ENCODE measurements at regions not wholly inside any gene's neighbourhood (a gene's known extent, or its start where the extent isn't known, plus 50 kb on each side); places are given as distances from the start of the nearest gene placed in this dataset.
"Not testable (repeated sequence)": the region's sequence is repeated elsewhere in the genome, so short reads cannot be mapped to it uniquely, and the experiment has no call there.

DNA sequence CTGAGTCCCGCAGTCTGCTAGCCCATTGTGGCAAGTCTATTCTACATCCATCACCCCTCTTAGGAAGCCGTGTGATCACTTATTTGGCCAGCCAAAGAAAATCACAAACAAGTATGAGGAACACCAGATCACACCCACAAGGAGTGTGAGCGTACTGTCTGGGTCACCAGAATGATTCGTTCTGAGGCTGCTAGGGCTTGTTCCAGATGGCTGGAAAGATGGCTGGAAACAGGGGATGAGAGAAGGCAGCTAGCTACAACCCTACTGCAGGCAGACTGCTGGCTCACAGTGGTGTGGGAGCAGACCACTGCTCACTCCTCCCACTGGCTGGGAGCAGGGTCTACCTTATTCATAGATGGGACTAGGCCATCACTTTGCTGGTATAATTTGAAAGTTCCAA, 97.4 kb downstream of the TRIM69 start:
- not testable (repeated sequence) for H3K4me3 ChIP-seq; DNase-seq (ENCODE audit: low spot score); H3K36me3 ChIP-seq; H3K9me3 ChIP-seq; H3K27ac ChIP-seq; ATAC-seq (ENCODE audit: insufficient number of reproducible peaks, low FRiP score, low read depth); H3K4me1 ChIP-seq (ENCODE audit: control insufficient read depth in 1 of 2, low read depth in 2 of 2); H3K27me3 ChIP-seq (replicated peaks; ENCODE audit: insufficient read depth)

DNA sequence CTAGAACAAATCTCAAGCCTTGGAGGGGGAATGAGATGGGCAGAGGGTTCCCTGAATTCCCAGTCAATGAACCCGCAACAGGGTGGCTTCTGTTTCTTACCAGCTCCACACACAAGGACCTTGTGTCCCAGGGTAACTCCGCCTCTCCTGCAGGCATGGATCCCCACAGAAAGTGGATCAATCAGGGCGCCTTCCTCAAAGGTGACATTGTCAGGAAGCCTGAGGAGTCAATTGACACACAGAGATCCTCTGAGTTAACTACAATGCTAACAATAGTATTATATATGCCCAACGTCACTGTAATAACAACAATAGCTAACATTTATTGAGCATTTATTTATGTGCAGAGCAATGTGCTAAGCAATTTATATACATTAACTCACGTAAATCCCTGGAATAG, 98.8 kb downstream of the TRIM69 start:
- DNase-seq (ENCODE audit: low spot score); H3K4me1 ChIP-seq (ENCODE audit: control insufficient read depth in 1 of 2, low read depth in 2 of 2); H3K9me3 ChIP-seq; H3K4me3 ChIP-seq; ATAC-seq (ENCODE audit: insufficient number of reproducible peaks, low FRiP score, low read depth); H3K27me3 ChIP-seq (replicated peaks; ENCODE audit: insufficient read depth); H3K36me3 ChIP-seq; H3K27ac ChIP-seq: not testable (repeated sequence)

DNA sequence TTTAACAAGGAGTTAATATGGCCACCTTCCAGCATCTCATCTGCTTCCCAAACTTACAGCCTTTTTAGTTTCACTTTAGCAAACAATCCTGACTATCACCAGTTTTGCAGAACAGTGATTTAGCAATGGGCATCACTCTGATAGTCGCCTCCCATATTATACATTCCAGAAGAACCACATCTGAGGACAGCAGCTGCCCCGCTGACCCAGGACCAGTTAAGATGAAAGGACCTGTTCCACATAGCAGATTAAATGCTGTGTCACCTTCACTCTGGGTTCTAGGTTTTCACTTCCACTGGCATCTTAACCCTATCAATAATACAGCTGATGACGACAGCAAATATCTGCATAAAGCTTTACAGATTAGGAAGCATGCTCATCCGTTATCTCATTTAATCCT, 99.8 kb downstream of the TRIM69 start:
- Histone ChIP-seq H3K4me3 (no peak overlapping the region), H3K4me1 (ENCODE audit: control insufficient read depth in 1 of 2, low read depth in 2 of 2) (no peaks in the 10 kb centered on the region), H3K36me3 (no peaks in the 10 kb centered on the region), H3K27ac (no peak overlapping the region), H3K27me3 (replicated peaks; ENCODE audit: insufficient read depth) (no peaks in the 10 kb centered on the region), H3K9me3 (no peaks in the 10 kb centered on the region)
- ATAC-seq (ENCODE audit: insufficient number of reproducible peaks, low FRiP score, low read depth) (no peak), DNase-seq (ENCODE audit: low spot score) (no peak)
- TF ChIP-seq, protein P1, sequence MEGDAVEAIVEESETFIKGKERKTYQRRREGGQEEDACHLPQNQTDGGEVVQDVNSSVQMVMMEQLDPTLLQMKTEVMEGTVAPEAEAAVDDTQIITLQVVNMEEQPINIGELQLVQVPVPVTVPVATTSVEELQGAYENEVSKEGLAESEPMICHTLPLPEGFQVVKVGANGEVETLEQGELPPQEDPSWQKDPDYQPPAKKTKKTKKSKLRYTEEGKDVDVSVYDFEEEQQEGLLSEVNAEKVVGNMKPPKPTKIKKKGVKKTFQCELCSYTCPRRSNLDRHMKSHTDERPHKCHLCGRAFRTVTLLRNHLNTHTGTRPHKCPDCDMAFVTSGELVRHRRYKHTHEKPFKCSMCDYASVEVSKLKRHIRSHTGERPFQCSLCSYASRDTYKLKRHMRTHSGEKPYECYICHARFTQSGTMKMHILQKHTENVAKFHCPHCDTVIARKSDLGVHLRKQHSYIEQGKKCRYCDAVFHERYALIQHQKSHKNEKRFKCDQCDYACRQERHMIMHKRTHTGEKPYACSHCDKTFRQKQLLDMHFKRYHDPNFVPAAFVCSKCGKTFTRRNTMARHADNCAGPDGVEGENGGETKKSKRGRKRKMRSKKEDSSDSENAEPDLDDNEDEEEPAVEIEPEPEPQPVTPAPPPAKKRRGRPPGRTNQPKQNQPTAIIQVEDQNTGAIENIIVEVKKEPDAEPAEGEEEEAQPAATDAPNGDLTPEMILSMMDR (IDR thresholded peaks at IDR 0.05), result no peak

DNA sequence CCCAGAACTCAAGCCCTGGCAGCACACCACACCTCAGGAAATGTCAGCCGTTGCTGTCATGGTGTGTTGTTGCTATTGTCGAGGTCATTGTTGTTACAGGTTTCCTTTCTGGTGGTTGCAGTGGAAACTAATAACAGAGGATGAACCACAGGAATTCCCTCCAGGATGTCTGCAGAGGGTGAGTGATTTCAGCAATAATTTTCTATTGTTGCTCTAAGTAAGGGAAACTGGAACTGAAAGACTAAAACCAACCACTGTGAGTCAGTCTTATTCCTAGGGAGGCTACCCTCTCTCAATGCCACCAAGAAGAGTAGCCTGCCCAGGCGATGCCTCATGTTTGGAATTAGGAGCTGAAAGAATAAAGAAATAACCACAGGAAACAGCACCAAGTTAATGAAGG, 102.6 kb downstream of the TRIM69 start:
- not testable (repeated sequence) for DNase-seq (ENCODE audit: low spot score); H3K27ac ChIP-seq; H3K9me3 ChIP-seq; H3K27me3 ChIP-seq (replicated peaks; ENCODE audit: insufficient read depth); H3K4me3 ChIP-seq; H3K4me1 ChIP-seq (ENCODE audit: control insufficient read depth in 1 of 2, low read depth in 2 of 2); ATAC-seq (ENCODE audit: insufficient number of reproducible peaks, low FRiP score, low read depth); H3K36me3 ChIP-seq

DNA sequence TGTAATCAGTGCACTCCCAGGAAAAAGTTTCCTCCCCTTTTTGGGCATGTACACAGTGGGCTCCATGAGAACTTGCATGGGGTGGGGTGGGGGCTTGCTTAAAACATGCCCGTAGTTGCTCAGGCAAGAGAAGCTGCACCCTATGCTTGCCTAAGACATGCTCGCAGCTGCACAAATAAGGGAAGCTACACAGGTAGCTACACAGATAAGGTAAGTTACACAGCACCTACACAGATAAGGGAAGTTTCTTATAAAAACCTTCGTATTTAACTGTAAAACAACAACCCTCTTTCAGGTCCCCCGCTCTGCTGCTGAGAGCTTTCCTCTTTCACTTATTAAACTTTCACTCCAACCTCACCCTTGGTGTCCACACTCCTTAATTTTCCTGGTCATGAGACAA, 105.4 kb downstream of the TRIM69 start:
- not testable (repeated sequence) for H3K36me3 ChIP-seq; ATAC-seq (ENCODE audit: insufficient number of reproducible peaks, low FRiP score, low read depth); H3K4me1 ChIP-seq (ENCODE audit: control insufficient read depth in 1 of 2, low read depth in 2 of 2); H3K27me3 ChIP-seq (replicated peaks; ENCODE audit: insufficient read depth); H3K27ac ChIP-seq; DNase-seq (ENCODE audit: low spot score); H3K4me3 ChIP-seq; H3K9me3 ChIP-seq

DNA sequence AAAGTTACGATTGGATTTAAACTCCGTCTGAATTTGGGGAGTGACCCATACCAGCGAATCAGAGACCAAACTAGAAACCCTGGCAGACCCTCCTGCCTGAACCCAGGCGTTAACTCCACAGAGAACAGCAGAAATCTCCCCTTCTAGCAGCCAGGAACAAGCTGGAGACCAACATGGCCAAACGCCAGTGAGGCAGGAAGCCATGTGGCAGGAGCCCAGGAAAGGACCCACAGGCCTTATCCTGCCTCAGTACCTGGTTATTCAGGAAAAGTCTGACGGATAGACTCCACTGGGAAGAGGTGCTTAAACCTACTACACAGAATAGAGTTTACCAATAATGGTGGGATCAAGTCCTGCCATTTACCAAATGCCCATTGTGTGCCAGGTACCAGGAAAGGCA, 106.6 kb downstream of the TRIM69 start:
- H3K9me3 ChIP-seq; H3K36me3 ChIP-seq; DNase-seq (ENCODE audit: low spot score); H3K27ac ChIP-seq; H3K4me3 ChIP-seq; ATAC-seq (ENCODE audit: insufficient number of reproducible peaks, low FRiP score, low read depth); H3K27me3 ChIP-seq (replicated peaks; ENCODE audit: insufficient read depth); H3K4me1 ChIP-seq (ENCODE audit: control insufficient read depth in 1 of 2, low read depth in 2 of 2): not testable (repeated sequence)

DNA sequence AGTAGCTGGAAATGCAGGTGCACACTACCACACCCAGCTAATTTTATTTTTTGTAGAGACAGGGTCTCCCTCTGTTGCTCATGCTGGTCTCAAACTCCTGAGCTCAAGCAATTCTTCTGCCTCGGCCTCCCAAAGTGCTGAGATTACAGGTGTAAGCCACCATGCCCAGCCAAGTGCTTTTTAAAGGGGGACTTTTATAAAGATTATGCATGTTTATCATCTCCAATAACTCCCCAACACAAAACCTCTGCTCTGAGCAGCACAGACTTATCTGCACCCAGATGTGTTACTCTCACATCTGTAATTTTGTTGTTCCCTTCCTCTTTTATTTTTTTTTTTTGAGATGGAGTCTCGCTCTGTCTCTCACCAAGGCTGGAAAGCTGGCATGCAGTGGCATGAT, 108.6 kb downstream of the TRIM69 start:
- not testable (repeated sequence) for ATAC-seq (ENCODE audit: insufficient number of reproducible peaks, low FRiP score, low read depth); H3K4me1 ChIP-seq (ENCODE audit: control insufficient read depth in 1 of 2, low read depth in 2 of 2); DNase-seq (ENCODE audit: low spot score); H3K4me3 ChIP-seq; H3K9me3 ChIP-seq; H3K27ac ChIP-seq; H3K27me3 ChIP-seq (replicated peaks; ENCODE audit: insufficient read depth); H3K36me3 ChIP-seq

DNA sequence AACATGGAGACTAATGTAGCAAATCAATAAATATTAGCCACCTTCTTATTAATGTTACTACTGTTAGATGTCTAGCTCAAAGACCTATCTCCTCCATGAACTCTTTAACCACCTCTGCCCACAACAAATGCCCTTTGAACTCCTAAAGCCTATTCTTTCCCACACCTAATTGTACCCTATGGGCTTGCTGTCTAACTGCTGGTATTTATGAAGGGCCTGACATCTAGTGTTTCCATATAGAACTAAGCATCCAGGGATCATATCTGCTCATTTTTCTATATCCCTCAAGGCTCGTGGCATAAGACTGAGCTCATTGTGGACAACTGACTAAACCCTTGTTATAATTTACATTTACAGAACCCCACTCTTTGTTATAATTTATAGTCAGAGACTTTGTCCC, 109.8 kb downstream of the TRIM69 start:
- not testable (repeated sequence) for H3K4me3 ChIP-seq; H3K27me3 ChIP-seq (replicated peaks; ENCODE audit: insufficient read depth); H3K4me1 ChIP-seq (ENCODE audit: control insufficient read depth in 1 of 2, low read depth in 2 of 2); DNase-seq (ENCODE audit: low spot score); H3K9me3 ChIP-seq; ATAC-seq (ENCODE audit: insufficient number of reproducible peaks, low FRiP score, low read depth); H3K27ac ChIP-seq; H3K36me3 ChIP-seq

DNA sequence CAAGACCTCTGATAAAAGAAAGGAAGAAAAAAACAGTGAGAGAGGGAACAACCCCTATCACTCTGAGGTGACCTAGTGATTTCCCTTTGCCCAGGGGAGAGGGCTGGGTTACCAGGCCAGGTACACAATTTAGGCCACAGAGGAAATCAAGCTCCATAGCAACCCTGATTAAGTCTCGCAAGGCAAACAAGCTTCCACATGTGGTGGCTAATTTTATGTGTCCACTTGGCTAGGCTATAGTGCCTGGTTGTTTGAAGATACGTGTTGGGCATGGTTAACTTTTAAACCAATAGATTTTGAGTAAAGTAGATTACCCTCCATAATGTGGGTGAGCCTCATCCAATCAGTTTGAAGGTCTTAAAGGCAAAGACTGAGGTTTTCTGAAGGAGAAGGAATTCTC, 108.9 kb upstream of the TERB2 start:
- H3K4me3 ChIP-seq; H3K9me3 ChIP-seq; ATAC-seq (ENCODE audit: insufficient number of reproducible peaks, low FRiP score, low read depth); H3K36me3 ChIP-seq; H3K4me1 ChIP-seq (ENCODE audit: control insufficient read depth in 1 of 2, low read depth in 2 of 2); H3K27me3 ChIP-seq (replicated peaks; ENCODE audit: insufficient read depth); DNase-seq (ENCODE audit: low spot score); H3K27ac ChIP-seq: not testable (repeated sequence)

DNA sequence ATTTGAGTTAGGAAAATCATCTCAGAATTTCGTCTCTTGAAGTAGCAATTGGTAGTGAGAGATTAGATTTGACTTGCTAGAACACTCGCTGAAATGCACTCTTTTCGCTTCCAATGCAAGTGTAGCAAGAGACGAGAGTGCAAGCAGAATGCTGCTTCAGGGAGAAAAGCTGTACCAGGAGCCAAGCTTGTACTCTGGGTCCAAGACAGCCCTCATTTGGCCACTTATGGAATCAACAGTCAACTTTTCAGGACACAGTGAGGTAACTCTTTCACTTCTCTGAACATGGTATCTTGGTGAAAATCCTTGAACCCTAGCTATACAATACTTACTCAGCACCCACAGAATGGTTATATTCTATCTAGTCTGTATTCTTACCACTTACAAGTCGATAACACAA, 107.6 kb upstream of the TERB2 start:
- not testable (repeated sequence) for H3K9me3 ChIP-seq; H3K27ac ChIP-seq; DNase-seq (ENCODE audit: low spot score); ATAC-seq (ENCODE audit: insufficient number of reproducible peaks, low FRiP score, low read depth); H3K36me3 ChIP-seq; H3K4me1 ChIP-seq (ENCODE audit: control insufficient read depth in 1 of 2, low read depth in 2 of 2); H3K27me3 ChIP-seq (replicated peaks; ENCODE audit: insufficient read depth); H3K4me3 ChIP-seq

DNA sequence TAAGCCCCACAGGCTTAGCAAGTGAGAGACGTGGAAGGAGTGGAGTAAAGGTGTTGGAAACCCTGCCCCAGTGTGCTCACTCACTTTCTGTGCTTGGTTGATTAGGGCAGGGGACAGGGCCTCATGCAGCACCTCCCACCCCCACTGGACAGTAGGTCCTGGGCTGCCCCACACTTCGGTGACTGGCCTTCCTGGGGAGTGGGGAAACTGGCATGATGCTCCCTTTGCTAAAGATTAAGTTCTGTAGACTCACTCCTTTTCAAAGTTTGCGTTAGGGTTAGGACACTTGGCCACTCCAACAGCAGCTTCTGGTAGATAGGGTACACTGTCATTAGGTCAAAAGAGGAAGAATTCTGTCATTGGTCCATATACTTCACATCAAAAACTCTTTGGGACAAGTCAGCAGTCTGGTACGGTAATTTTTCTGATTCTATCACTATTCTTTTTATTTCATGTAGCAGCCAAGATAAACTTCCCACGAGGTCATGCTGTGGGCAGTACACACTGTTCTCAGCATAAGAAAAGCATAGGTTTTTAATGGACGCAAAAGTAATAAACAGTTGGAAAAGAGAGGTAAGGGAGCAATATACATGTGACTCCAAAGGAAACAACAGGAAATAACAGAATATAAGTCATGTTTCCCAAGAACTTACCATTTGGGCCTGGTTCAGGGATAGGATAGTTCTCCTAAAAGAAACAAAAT, 106.6 kb upstream of the TERB2 start:
- not testable (repeated sequence) for H3K4me1 ChIP-seq (ENCODE audit: control insufficient read depth in 1 of 2, low read depth in 2 of 2); H3K27ac ChIP-seq; H3K27me3 ChIP-seq (replicated peaks; ENCODE audit: insufficient read depth); H3K36me3 ChIP-seq; H3K9me3 ChIP-seq; ATAC-seq (ENCODE audit: insufficient number of reproducible peaks, low FRiP score, low read depth); H3K4me3 ChIP-seq; DNase-seq (ENCODE audit: low spot score)

Measured in thoracic aorta (tissue), 2 donors.